GM20431 (cell line): ENCODE measurements at regions not wholly inside any gene's neighbourhood (a gene's known extent, or its start where the extent isn't known, plus 50 kb on each side); places are given as distances from the start of the nearest gene placed in this dataset.

Experiments used
- in situ Hi-C: fragments of 300-500 bp; cut with MseI, MboI; formaldehyde crosslinking; loops from one replicate; pipeline ENCODE4 v1.15.0; 2020; ENCODE audit warnings: low sequenced_read_pairs; ENCODE audit not compliant: unreplicated experiment

GRCh38 chr20:24151621-24152294, 163.2 kb upstream of the GGTLC1 start:
- in situ Hi-C loops: loop anchor here (25.0 kb wide), 1 partner anchor 761 kb away; no protein-coding TSS in a partner anchor

DNA sequence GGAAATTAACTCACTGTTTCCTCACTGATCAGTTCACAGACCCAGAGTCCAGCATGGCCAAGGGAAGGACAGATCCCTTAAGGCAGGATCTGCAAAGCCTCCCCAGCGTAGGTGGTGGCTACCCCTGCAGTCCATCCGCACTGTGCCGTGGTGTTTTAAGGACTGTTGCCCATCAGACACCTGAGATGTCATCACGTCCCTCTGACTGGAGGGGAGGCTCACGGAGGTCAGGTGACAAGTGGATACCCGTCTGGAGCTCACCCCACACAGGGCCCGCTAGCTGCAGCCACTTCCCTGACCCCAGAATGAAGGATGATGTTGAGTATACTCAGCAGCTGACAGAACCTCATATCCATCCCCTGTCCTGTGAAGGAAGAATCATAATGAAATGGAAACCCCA, 161.8 kb upstream of the GGTLC1 start:
- in situ Hi-C loops: loop anchor here (25.0 kb wide), 1 partner anchor 762 kb away; no protein-coding TSS in a partner anchor

DNA sequence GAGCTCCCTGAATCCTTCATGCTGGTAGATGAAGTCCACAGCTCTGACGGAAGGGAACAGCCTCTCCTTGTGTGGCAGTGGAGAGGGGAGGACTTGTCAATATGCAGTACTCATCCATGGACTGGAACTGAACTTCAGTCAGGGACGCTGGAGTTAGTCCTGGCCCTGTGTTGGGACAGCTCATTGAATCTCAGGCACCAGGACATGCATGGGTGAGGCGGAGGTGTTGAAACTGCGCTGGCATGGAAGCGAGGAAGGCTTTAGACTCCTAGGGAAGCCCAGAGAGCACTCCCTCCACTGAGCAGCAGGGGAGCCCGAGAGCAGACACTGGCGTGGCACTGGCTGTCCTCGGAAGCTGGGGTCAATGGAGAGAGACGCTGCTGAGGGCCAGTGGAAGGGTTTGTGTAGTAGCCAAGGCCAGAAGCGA, 161.3 kb upstream of the GGTLC1 start:
- in situ Hi-C loops: loop anchor here (25.0 kb wide), 1 partner anchor 762 kb away; no protein-coding TSS in a partner anchor

DNA sequence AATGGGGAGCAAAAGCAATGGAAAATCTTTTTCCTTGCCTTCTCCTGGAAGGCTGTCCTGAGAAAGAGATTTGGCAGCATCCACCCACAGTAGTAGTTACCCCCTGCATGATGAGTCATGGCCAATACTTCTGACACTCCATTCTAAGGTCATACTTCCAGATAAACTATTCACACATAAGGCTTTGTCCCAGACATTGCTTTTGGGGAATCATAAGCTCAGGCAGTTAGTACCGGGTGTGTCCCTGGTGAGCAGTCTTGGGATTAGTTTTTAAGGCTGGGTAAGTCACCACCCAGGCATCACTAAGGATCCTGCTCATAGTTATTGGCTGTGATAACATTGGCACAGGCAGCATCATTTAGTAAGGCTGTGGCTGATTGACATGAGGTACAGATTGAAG, 160.6 kb upstream of the GGTLC1 start:
- in situ Hi-C loops: no loop called here

- in situ Hi-C loops: no loop called here
Observed at GRCh38 chr20:24148372-24148771, 159.8 kb upstream of the GGTLC1 start.

DNA sequence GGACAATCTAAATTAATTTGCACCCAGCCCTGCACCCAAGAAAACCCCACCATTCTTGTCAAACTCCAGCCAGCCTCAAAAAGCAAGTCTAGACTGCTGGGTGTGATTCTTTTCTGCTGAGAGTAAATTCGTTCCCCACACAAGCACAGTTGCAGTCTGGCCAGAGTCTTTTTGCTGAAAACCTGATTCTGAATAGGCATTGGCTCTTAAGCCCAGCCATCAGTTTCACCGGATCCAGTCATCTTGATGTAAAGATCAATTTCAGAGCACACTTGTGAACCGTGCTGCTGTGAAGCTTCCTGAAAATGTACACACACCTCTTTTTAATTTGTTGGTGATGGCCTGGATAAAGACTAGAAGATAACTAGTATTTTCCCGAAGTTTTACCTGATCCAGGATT, 159.4 kb upstream of the GGTLC1 start:
- in situ Hi-C loops: no loop called here

- in situ Hi-C loops: no loop called here
Observed at GRCh38 chr20:24147479-24147878, 158.9 kb upstream of the GGTLC1 start.

DNA sequence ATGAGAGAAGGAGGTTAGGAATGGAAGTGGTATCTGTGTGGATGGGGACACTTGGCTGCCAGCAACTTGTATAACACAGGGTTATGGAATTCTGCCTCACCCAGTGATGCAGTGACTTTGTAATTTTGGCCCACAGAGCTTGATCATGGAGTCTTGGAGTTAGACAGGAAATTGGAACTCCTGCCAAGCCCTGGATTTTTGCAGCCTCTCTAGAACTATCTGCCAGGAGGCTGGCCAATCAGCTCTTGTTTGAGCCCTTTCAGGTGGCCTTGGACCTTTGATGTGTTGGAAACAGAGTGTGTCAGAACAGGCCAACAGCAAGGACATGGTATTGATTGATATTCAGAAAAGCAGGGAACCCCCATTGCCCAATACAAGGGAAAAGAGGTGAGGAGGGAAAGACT, 157.7 kb upstream of the GGTLC1 start:
- in situ Hi-C loops: no loop called here

- in situ Hi-C loops: no loop called here
Observed at GRCh38 chr20:24144371-24144770, 155.8 kb upstream of the GGTLC1 start.

DNA sequence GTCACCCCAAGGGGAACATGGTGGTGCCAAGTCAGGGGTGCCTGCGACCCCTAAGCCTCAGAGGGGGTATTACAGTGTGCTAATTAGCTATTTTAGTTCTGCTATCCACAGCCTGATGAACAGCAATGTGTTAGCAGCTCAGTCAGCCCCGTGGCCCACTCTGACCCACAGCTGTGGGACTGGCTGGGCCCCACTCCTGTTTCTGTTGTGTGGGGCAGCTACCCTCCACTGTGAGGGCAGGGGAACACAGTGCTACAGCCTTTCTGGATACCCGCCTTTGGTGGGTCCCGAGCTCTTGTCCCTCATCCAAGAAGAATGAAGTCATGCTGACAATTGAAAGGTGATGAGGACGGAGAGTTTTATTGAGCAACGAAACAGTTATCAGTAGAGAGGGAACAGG, 152.5 kb upstream of the GGTLC1 start:
- in situ Hi-C loops: no loop called here

- in situ Hi-C loops: no loop called here
Observed at GRCh38 chr20:24139846-24140245, 151.3 kb upstream of the GGTLC1 start.

DNA sequence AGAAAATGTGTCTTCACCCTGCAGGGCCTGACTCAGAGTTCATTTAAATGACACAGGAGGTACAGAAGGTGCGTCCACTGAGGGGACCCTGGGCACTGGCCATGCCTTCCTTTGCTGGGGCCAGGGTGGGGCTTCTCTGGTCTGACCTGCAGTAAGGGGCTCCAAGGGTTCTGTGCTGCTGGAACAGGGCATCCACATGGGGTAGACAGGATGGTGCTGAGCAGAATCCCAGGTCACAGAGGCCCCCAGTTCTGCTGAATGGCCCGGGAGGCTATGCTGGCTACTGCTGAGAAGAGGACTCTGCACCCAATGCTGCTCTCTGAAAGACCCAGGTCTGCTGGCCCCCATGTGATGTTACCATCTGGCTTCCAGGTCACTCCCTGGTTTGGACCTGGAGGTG, 150.4 kb upstream of the GGTLC1 start:
- in situ Hi-C loops: no loop called here

DNA sequence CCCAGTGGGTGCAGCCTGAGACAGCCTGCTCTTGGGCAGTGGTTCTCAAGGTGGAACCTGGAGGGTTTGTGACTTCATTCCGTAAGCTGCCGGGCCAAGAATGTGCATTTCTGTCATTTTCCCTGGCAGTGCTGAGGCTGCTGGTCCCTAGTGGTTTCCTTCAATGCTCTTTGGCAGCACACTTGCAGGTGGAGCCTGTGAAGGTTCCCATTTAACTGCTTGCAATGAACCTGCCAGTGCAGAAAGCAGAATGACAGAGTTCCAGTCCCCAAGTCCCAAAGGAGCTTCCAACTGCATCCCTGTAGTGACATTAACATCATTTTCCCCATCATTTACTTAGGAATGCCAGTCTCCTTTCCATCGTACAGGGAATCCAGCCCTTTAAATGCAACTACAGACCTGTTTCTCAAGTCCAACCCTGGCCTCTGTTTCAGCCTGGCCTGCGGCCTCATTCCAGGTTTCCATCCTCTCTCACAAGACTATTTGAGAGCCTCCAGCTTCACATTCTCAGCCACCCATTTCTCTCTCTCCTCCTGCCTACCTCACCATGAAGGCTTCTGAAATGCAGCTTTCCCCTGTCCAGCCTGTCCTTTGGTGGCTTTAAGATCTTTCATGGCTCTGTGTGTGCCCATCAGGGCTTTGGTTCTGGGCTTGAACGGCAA, 149.7 kb upstream of the GGTLC1 start:
- in situ Hi-C loops: no loop called here

DNA sequence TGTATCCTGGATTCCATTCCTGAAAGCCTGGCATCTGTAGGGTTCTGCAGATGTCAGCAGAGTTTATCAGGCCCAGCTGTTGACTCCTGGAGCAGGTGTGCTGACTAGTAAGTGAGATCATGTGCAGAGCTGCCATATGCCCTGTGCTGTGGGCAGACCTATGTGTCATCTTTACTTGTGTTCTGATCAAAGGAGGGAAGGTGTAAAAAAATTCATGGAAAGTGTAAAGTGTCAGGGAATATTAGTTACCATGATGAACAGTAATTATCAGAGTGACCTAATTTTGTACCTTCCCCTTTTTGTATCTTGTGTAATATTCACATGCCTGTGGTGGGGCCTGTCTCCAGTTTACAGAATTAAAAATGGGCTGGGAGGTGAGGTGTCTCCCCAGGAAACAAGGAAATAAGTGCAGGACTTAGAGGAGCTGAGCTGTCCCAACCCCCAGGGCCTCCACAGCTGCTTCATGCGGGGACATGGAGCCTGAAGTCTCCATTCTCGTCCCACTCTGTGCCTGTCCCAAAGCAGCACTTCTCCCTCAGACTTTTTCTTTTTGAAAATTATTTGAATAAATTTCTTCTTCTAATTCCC, 148.2 kb upstream of the GGTLC1 start:
- in situ Hi-C loops: no loop called here

DNA sequence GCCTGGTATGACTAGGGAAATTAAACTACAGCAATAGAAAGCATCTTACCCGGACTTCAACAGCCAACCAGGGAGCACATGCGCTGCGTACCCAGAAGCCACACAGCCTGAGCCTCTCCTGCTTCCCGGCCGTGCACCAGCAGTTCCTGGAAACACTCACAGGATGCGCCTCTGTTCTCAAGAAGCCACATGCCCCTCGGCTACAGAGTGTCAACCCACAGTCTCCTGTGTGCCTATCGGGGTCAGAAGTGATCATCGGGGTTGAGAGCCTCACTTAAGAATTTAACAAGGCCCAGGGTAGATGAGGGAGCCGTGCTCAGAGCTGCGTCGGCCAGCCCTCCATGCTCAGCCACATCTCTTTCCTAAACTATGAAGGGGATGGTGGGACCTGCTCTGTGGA, 147.2 kb upstream of the GGTLC1 start:
- in situ Hi-C loops: no loop called here

- in situ Hi-C loops: no loop called here
Observed at GRCh38 chr20:24134930-24135329, 146.4 kb upstream of the GGTLC1 start.

GRCh38 chr20:24134284-24134683, 145.7 kb upstream of the GGTLC1 start:
- in situ Hi-C loops: no loop called here

GRCh38 chr20:24132246-24132645, 143.7 kb upstream of the GGTLC1 start:
- in situ Hi-C loops: no loop called here

DNA sequence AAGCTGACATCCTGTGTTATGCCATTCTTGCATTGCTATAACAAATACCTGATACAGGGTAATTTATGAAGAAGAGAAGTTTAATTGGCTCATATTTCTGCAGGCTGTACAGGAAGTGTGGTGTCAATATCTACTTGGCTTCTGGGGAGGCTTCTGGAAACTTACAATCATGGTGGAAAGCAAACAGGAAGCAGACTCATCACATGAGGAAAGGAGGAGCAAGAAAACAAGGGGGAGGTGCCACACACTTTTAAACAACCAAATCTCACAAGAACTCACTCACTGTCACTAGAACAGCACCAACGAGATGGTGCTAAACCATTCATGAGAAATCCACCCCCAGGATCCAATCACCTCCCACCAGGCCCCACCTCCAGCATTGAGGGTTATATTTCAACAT, 143.1 kb upstream of the GGTLC1 start:
- in situ Hi-C loops: no loop called here

- in situ Hi-C loops: no loop called here
Observed at GRCh38 chr20:24131281-24131680, 142.7 kb upstream of the GGTLC1 start.

- in situ Hi-C loops: no loop called here
Observed at GRCh38 chr20:24129641-24130040, 141.1 kb upstream of the GGTLC1 start.
